Smooth muscle cell (in vitro differentiated cells): ENCODE measurements at regions not wholly inside any gene's neighbourhood (a gene's known extent, or its start where the extent isn't known, plus 50 kb on each side); places are given as distances from the start of the nearest gene placed in this dataset.
A peak's percentile ranks its signal among the peaks of the same experiment; 100 is the strongest.

Experiments used
- DNase-seq: peaks from one replicate; lab custom pipeline; 2025; ENCODE audit not compliant: unreplicated experiment; lab: John Stamatoyannopoulos, UW
- H2AFZ ChIP-seq: fragments of 200-600 bp; sonication (generic); 2 replicates; pipeline ENCODE4 v1.6.0; 2016; ENCODE audit warnings: antibody characterized with exemption, low read depth, mild to moderate bottlenecking
- H3F3A ChIP-seq: fragments of 200-600 bp; sonication (generic); 2 replicates; pipeline ENCODE4 v1.6.0; 2017; ENCODE audit warnings: antibody characterized with exemption, low read depth
- H3K27ac ChIP-seq: fragments of 200-600 bp; sonication (generic); 2 replicates; pipeline ENCODE4 v1.5.1; 2016; ENCODE audit warnings: low read depth, mild to moderate bottlenecking
- H3K27me3 ChIP-seq: fragments of 200-600 bp; sonication (generic); 2 replicates; pipeline ENCODE4 v1.6.1; 2016; ENCODE audit warnings: low read depth, mild to moderate bottlenecking
- H3K36me3 ChIP-seq: fragments of 200-600 bp; sonication (generic); 2 replicates; pipeline ENCODE4 v1.5.1; 2016; ENCODE audit warnings: low read depth
- H3K4me1 ChIP-seq: fragments of 200-600 bp; sonication (generic); 2 replicates; pipeline ENCODE4 v1.5.1; 2016; ENCODE audit warnings: low read depth
- H3K4me2 ChIP-seq: fragments of 200-600 bp; sonication (generic); 2 replicates; pipeline ENCODE4 v1.6.0; 2016; ENCODE audit warnings: mild to moderate bottlenecking
- H3K4me3 ChIP-seq: fragments of 200-600 bp; sonication (generic); 2 replicates; pipeline ENCODE4 v1.5.1; 2016; ENCODE audit warnings: mild to moderate bottlenecking
- H3K79me2 ChIP-seq: fragments of 200-600 bp; sonication (generic); 2 replicates; pipeline ENCODE4 v1.6.0; 2016; ENCODE audit warnings: low read depth, mild to moderate bottlenecking
- H3K9ac ChIP-seq: fragments of 200-600 bp; sonication (generic); 2 replicates; pipeline ENCODE4 v1.6.0; 2016; ENCODE audit warnings: low read depth
- H3K9me3 ChIP-seq: fragments of 200-600 bp; sonication (generic); replicated peaks from 2 replicates; pipeline ENCODE4 v1.5.1; 2016; ENCODE audit warnings: low read depth
- H4K20me1 ChIP-seq: fragments of 200-600 bp; sonication (generic); 2 replicates; pipeline ENCODE4 v1.6.0; 2016; ENCODE audit warnings: low read depth
- WGBS: methylation state at CpG from one replicate; pipeline ENCODE4 v1.1.7; 2016; ENCODE audit warnings: low lambda C conversion rate; 5-methylcytosine and 5-hydroxymethylcytosine counted together
- TF ChIP-seq, protein P1 (sequence below): fragments of 200-600 bp; sonication (generic); IDR thresholded peaks from 2 replicates; pipeline ENCODE4 v1.5.1; 2017; ENCODE audit warnings: borderline replicate concordance, mild to moderate bottlenecking, antibody characterized with exemption; ENCODE audit not compliant: insufficient read depth, poor library complexity, severe bottlenecking

GRCh38 chr2:12314127-12314760 is 402.5 kb upstream of the TRIB2 start:
- WGBS, result 86% methylated on average over 8 of the region's 8 CpGs
- H3K27ac ChIP-seq, result no peak overlapping the region
- H3K36me3 ChIP-seq, result no peaks in the 10 kb centered on the region
- no peaks in the 10 kb centered on the region for H4K20me1 ChIP-seq
- peak overlapping the region; percentile 6 for H2AFZ ChIP-seq
- no peak overlapping the region for H3K9ac ChIP-seq
- H3K4me2 ChIP-seq, result peak overlapping the region; percentile 9
- no peaks in the 10 kb centered on the region for H3K9me3 ChIP-seq
- no peak for DNase-seq
- no peaks in the 10 kb centered on the region for H3K27me3 ChIP-seq
- H3K4me3 ChIP-seq, result no peak overlapping the region
- no peaks in the 10 kb centered on the region for H3K79me2 ChIP-seq
- peaks cover 10% of the 10 kb centered on the region for H3K4me1 ChIP-seq
- TF ChIP-seq, protein P1, sequence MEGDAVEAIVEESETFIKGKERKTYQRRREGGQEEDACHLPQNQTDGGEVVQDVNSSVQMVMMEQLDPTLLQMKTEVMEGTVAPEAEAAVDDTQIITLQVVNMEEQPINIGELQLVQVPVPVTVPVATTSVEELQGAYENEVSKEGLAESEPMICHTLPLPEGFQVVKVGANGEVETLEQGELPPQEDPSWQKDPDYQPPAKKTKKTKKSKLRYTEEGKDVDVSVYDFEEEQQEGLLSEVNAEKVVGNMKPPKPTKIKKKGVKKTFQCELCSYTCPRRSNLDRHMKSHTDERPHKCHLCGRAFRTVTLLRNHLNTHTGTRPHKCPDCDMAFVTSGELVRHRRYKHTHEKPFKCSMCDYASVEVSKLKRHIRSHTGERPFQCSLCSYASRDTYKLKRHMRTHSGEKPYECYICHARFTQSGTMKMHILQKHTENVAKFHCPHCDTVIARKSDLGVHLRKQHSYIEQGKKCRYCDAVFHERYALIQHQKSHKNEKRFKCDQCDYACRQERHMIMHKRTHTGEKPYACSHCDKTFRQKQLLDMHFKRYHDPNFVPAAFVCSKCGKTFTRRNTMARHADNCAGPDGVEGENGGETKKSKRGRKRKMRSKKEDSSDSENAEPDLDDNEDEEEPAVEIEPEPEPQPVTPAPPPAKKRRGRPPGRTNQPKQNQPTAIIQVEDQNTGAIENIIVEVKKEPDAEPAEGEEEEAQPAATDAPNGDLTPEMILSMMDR, result no peak
- peaks cover 12% of the 10 kb centered on the region for H3F3A ChIP-seq

DNA sequence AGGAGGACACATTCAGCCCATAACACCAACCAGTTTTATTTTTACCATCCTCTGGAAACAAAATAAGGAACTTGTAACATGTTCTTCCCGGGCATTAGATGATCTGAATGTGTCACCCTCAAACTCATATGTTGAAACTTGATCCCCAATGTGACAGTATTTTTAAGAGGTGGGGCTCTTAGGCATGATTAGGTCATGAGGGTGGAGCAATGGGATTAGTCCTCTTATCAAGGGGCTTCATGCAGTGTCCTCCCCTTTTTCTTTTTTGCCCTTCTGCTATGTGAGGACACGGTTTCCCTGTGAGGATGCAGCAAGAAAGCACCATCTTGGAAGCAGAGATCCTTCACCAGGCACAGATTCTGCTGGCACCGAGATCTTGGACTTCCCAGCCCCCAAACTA is 401.5 kb upstream of the TRIB2 start:
- H4K20me1 ChIP-seq, result no peaks in the 10 kb centered on the region
- H3F3A ChIP-seq, result peaks cover 12% of the 10 kb centered on the region
- peaks cover 10% of the 10 kb centered on the region for H3K4me1 ChIP-seq
- H3K27ac ChIP-seq, result no peak overlapping the region
- TF ChIP-seq, protein P1, result no peak
- no peak for DNase-seq
- no peaks in the 10 kb centered on the region for H3K9me3 ChIP-seq
- no peaks in the 10 kb centered on the region for H3K27me3 ChIP-seq
- no peaks in the 10 kb centered on the region for H3K79me2 ChIP-seq
- H2AFZ ChIP-seq, result no peak overlapping the region
- 95% methylated on average over 3 of the region's 3 CpGs for WGBS
- H3K9ac ChIP-seq, result no peak overlapping the region
- H3K4me2 ChIP-seq, result no peak overlapping the region
- H3K36me3 ChIP-seq, result no peaks in the 10 kb centered on the region
- H3K4me3 ChIP-seq, result no peak overlapping the region

- Histone ChIP-seq H2AFZ (no peak overlapping the region), H3F3A (peaks cover 18% of the 10 kb centered on the region), H3K27me3 (no peaks in the 10 kb centered on the region), H3K27ac (no peak overlapping the region), H3K79me2 (no peaks in the 10 kb centered on the region), H3K4me3 (no peak overlapping the region), H4K20me1 (no peaks in the 10 kb centered on the region), H3K9me3 (no peaks in the 10 kb centered on the region), H3K9ac (no peak overlapping the region), H3K4me1 (peaks cover 10% of the 10 kb centered on the region), H3K4me2 (no peak overlapping the region), H3K36me3 (no peaks in the 10 kb centered on the region)
- 91% methylated on average over 3 of the region's 3 CpGs for WGBS
- no peak for DNase-seq
- TF ChIP-seq, protein P1, result no peak
Measured at GRCh38 chr2:12316476-12316875, 400.3 kb upstream of the TRIB2 start.

- Histone ChIP-seq H3K4me2 (peak overlapping the region; percentile 74), H3K9me3 (no peaks in the 10 kb centered on the region), H3K79me2 (no peaks in the 10 kb centered on the region), H3K9ac (peak overlapping the region; percentile 89), H2AFZ (no peak overlapping the region), H3K27me3 (no peaks in the 10 kb centered on the region), H3K36me3 (no peaks in the 10 kb centered on the region), H3K4me3 (no peak overlapping the region), H3K4me1 (peaks cover 10% of the 10 kb centered on the region), H3K27ac (peak overlapping the region; percentile 99), H4K20me1 (no peaks in the 10 kb centered on the region), H3F3A (peaks cover 25% of the 10 kb centered on the region)
- DNase-seq, result no peak
- TF ChIP-seq, protein P1, result no peak
- WGBS, result 40% methylated on average over 3 of the region's 3 CpGs
Measured at GRCh38 chr2:12317286-12317685, 399.4 kb upstream of the TRIB2 start.
